ENCODE measurements at regions not wholly inside any gene's neighbourhood (a gene's known extent, or its start where the extent isn't known, plus 50 kb on each side); places are given as distances from the start of the nearest gene placed in this dataset.

GRCh38 chr6:26243132-26243531 lies 121.9 kb upstream of the BTN3A2 start:
- no peak for TF ChIP-seq CTCF (IDR thresholded peaks at IDR 0.05; ENCODE audit: low read depth, low read length)
- no peak for TF ChIP-seq POLR2A (IDR thresholded peaks at IDR 0.05; ENCODE audit: extremely low read depth, insufficient read length)
- no peak for TF ChIP-seq MAX (IDR thresholded peaks at IDR 0.05; ENCODE audit: low read depth, low read length)
- TF ChIP-seq MYC (IDR thresholded peaks at IDR 0.05; ENCODE audit: low read depth, low read length) = no peak
